ENCODE measurements at regions not wholly inside any gene's neighbourhood (a gene's known extent, or its start where the extent isn't known, plus 50 kb on each side); places are given as distances from the start of the nearest gene placed in this dataset.

- CTCF ChIA-PET: interaction anchor here (0.7 kb wide), 1 partner anchor 216 kb away, joined by 3 read pairs; no protein-coding TSS in a partner anchor
- H3K27ac Mint-ChIP-seq: no peak overlapping the region
- peaks cover 20% of the 10 kb centered on the region for H3K9me3 Mint-ChIP-seq
- no peak overlapping the region for H3K4me3 Mint-ChIP-seq
- H3K36me3 Mint-ChIP-seq: no peaks in the 10 kb centered on the region
- no peaks in the 10 kb centered on the region for H3K27me3 Mint-ChIP-seq
- H3K4me1 Mint-ChIP-seq: no peaks in the 10 kb centered on the region
- no peak for DNase-seq
Measured at GRCh38 chr5:15447209-15447608, 52.8 kb upstream of the FBXL7 start.

GRCh38 chr5:15446552-15446951, 53.4 kb upstream of the FBXL7 start:
- CTCF ChIA-PET: no interaction called here
- Mint-ChIP-seq H3K27me3 (no peaks in the 10 kb centered on the region), H3K4me1 (no peaks in the 10 kb centered on the region), H3K4me3 (no peak overlapping the region), H3K36me3 (no peaks in the 10 kb centered on the region), H3K27ac (no peak overlapping the region), H3K9me3 (peaks cover 21% of the 10 kb centered on the region)
- no peak for DNase-seq

GRCh38 chr5:15442193-15442570, 57.8 kb upstream of the FBXL7 start:
- Mint-ChIP-seq H3K4me1 (no peaks in the 10 kb centered on the region), H3K4me3 (no peak overlapping the region), H3K27ac (no peak overlapping the region), H3K9me3 (peaks cover 13% of the 10 kb centered on the region), H3K36me3 (no peaks in the 10 kb centered on the region), H3K27me3 (no peaks in the 10 kb centered on the region)
- CTCF ChIA-PET: no interaction called here
- no peak for DNase-seq

- H3K4me1 Mint-ChIP-seq: no peaks in the 10 kb centered on the region
Measured at GRCh38 chr5:15441433-15442192, 58.4 kb upstream of the FBXL7 start.

GRCh38 chr5:15440434-15440833, 59.5 kb upstream of the FBXL7 start:
- H3K27ac Mint-ChIP-seq: no peak overlapping the region
- no peak overlapping the region for H3K4me3 Mint-ChIP-seq
- CTCF ChIA-PET: no interaction called here
- H3K36me3 Mint-ChIP-seq: no peaks in the 10 kb centered on the region
- DNase-seq: no peak
- H3K9me3 Mint-ChIP-seq: peaks cover 13% of the 10 kb centered on the region
- H3K4me1 Mint-ChIP-seq: no peaks in the 10 kb centered on the region
- H3K27me3 Mint-ChIP-seq: no peaks in the 10 kb centered on the region

More at GRCh38 chr5:15441433-15442192, 58.4 kb upstream of the FBXL7 start:
- no peaks in the 10 kb centered on the region for H3K27me3 Mint-ChIP-seq
- H3K27ac Mint-ChIP-seq: no peak overlapping the region
- CTCF ChIA-PET: no interaction called here
- H3K36me3 Mint-ChIP-seq: no peaks in the 10 kb centered on the region
- H3K4me3 Mint-ChIP-seq: no peak overlapping the region
- DNase-seq: no peak
- peaks cover 13% of the 10 kb centered on the region for H3K9me3 Mint-ChIP-seq

GRCh38 chr5:15439801-15440200, 60.2 kb upstream of the FBXL7 start:
- Mint-ChIP-seq H3K27me3 (no peaks in the 10 kb centered on the region), H3K4me3 (no peak overlapping the region)
- CTCF ChIA-PET: no interaction called here

GRCh38 chr5:15433709-15434108, 66.3 kb upstream of the FBXL7 start:
- no peak for DNase-seq
- no peaks in the 10 kb centered on the region for H3K9me3 Mint-ChIP-seq
- no peaks in the 10 kb centered on the region for H3K4me1 Mint-ChIP-seq
- H3K4me3 Mint-ChIP-seq: no peak overlapping the region
- no peaks in the 10 kb centered on the region for H3K36me3 Mint-ChIP-seq
- CTCF ChIA-PET: no interaction called here
- H3K27ac Mint-ChIP-seq: no peak overlapping the region
- H3K27me3 Mint-ChIP-seq: no peaks in the 10 kb centered on the region

More at GRCh38 chr5:15439801-15440200, 60.2 kb upstream of the FBXL7 start:
- H3K9me3 Mint-ChIP-seq: peaks cover 13% of the 10 kb centered on the region
- H3K4me1 Mint-ChIP-seq: no peaks in the 10 kb centered on the region
- no peak overlapping the region for H3K27ac Mint-ChIP-seq
- no peak for DNase-seq
- H3K36me3 Mint-ChIP-seq: no peaks in the 10 kb centered on the region

- CTCF ChIA-PET: no interaction called here
Measured at GRCh38 chr5:15431923-15432322, 68.1 kb upstream of the FBXL7 start.

GRCh38 chr5:15425766-15426165, 74.2 kb upstream of the FBXL7 start:
- no peaks in the 10 kb centered on the region for H3K9me3 Mint-ChIP-seq
- CTCF ChIA-PET: no interaction called here
- no peak overlapping the region for H3K27ac Mint-ChIP-seq
- H3K4me1 Mint-ChIP-seq: no peaks in the 10 kb centered on the region
- no peaks in the 10 kb centered on the region for H3K27me3 Mint-ChIP-seq
- H3K4me3 Mint-ChIP-seq: no peak overlapping the region
- no peak for DNase-seq
- no peaks in the 10 kb centered on the region for H3K36me3 Mint-ChIP-seq

More at GRCh38 chr5:15431923-15432322, 68.1 kb upstream of the FBXL7 start:
- no peaks in the 10 kb centered on the region for H3K4me1 Mint-ChIP-seq
- no peak overlapping the region for H3K27ac Mint-ChIP-seq
- DNase-seq: no peak
- no peak overlapping the region for H3K4me3 Mint-ChIP-seq
- no peaks in the 10 kb centered on the region for H3K27me3 Mint-ChIP-seq
- H3K36me3 Mint-ChIP-seq: no peaks in the 10 kb centered on the region
- no peaks in the 10 kb centered on the region for H3K9me3 Mint-ChIP-seq

GRCh38 chr5:15424769-15425168, 75.2 kb upstream of the FBXL7 start:
- Mint-ChIP-seq H3K27ac (no peak overlapping the region), H3K9me3 (no peaks in the 10 kb centered on the region), H3K36me3 (no peaks in the 10 kb centered on the region), H3K4me3 (no peak overlapping the region), H3K4me1 (no peaks in the 10 kb centered on the region), H3K27me3 (no peaks in the 10 kb centered on the region)
- CTCF ChIA-PET: no interaction called here
- no peak for DNase-seq

- DNase-seq: no peak
- Mint-ChIP-seq H3K27me3 (no peaks in the 10 kb centered on the region), H3K27ac (no peak overlapping the region), H3K4me3 (no peak overlapping the region), H3K4me1 (no peaks in the 10 kb centered on the region), H3K9me3 (peaks cover 5% of the 10 kb centered on the region), H3K36me3 (no peaks in the 10 kb centered on the region)
- CTCF ChIA-PET: no interaction called here
Measured at GRCh38 chr5:15421921-15422412, 78.0 kb upstream of the FBXL7 start.

GRCh38 chr5:15421381-15421780, 78.6 kb upstream of the FBXL7 start:
- no peaks in the 10 kb centered on the region for H3K36me3 Mint-ChIP-seq
- peaks cover 5% of the 10 kb centered on the region for H3K9me3 Mint-ChIP-seq
- CTCF ChIA-PET: no interaction called here
- no peak overlapping the region for H3K4me3 Mint-ChIP-seq
- no peak overlapping the region for H3K27ac Mint-ChIP-seq
- H3K27me3 Mint-ChIP-seq: no peaks in the 10 kb centered on the region
- H3K4me1 Mint-ChIP-seq: no peaks in the 10 kb centered on the region
- DNase-seq: no peak

- H3K9me3 Mint-ChIP-seq: peaks cover 5% of the 10 kb centered on the region
- H3K4me3 Mint-ChIP-seq: no peak overlapping the region
- H3K36me3 Mint-ChIP-seq: no peaks in the 10 kb centered on the region
- DNase-seq: no peak
- H3K4me1 Mint-ChIP-seq: no peaks in the 10 kb centered on the region
- no peak overlapping the region for H3K27ac Mint-ChIP-seq
- CTCF ChIA-PET: no interaction called here
- H3K27me3 Mint-ChIP-seq: no peaks in the 10 kb centered on the region
Measured at GRCh38 chr5:15420201-15420600, 79.8 kb upstream of the FBXL7 start.

GRCh38 chr5:15417156-15417555, 82.8 kb upstream of the FBXL7 start:
- no peak for DNase-seq
- H3K27me3 Mint-ChIP-seq: no peaks in the 10 kb centered on the region
- no peaks in the 10 kb centered on the region for H3K4me1 Mint-ChIP-seq
- no peak overlapping the region for H3K4me3 Mint-ChIP-seq
- no peaks in the 10 kb centered on the region for H3K36me3 Mint-ChIP-seq
- no peak overlapping the region for H3K27ac Mint-ChIP-seq
- CTCF ChIA-PET: no interaction called here
- H3K9me3 Mint-ChIP-seq: peaks cover 29% of the 10 kb centered on the region

GRCh38 chr5:15406478-15406877, 93.5 kb upstream of the FBXL7 start:
- no peak for DNase-seq
- H3K27ac Mint-ChIP-seq: no peak overlapping the region
- H3K9me3 Mint-ChIP-seq: peaks cover 8% of the 10 kb centered on the region
- H3K4me1 Mint-ChIP-seq: no peaks in the 10 kb centered on the region
- H3K4me3 Mint-ChIP-seq: no peak overlapping the region
- H3K27me3 Mint-ChIP-seq: no peaks in the 10 kb centered on the region
- H3K36me3 Mint-ChIP-seq: no peaks in the 10 kb centered on the region
- CTCF ChIA-PET: no interaction called here
